AG04450 (cell line): ENCODE measurements at regions not wholly inside any gene's neighbourhood (a gene's known extent, or its start where the extent isn't known, plus 50 kb on each side); places are given as distances from the start of the nearest gene placed in this dataset.

ENCODE experiments used
- CTCF ChIA-PET: fragments of 300-600, 350-600 bp; formaldehyde crosslinking; extraction: SDS; loops from one replicate; lab custom pipeline; 2022; ENCODE audit warnings: antibody characterized with exemption, inconsistent platforms; lab: Charles Lee
- POLR2A ChIA-PET: fragments of 350-600 bp; formaldehyde crosslinking; extraction: SDS; loops from one replicate; lab custom pipeline; 2021; ENCODE audit warnings: antibody characterized with exemption, inconsistent platforms; lab: Yijun Ruan, JAX
- DNase-seq: peaks from one replicate; pipeline ENCODE4 v3.0.0-alpha.2; 2011; ENCODE audit warnings: low read depth, low spot score
- H3K27ac ChIP-seq: one replicate; pipeline ENCODE4 v1.5.1; 2012; ENCODE audit warnings: low read depth, low read length, control low read depth
- H3K27me3 ChIP-seq: one replicate; pipeline ENCODE4 v1.6.0; 2012; ENCODE audit warnings: low read length; ENCODE audit not compliant: control insufficient read depth, insufficient read depth
- H3K4me3 ChIP-seq: 2 replicates; pipeline ENCODE4 v1.5.1; 2011; ENCODE audit warnings: mild to moderate bottlenecking, low read depth, low read length, control low read depth
- H3K9me3 ChIP-seq: 2 replicates; pipeline ENCODE4 v1.5.1; 2012; ENCODE audit warnings: low read length; ENCODE audit not compliant: control insufficient read depth, insufficient read depth
- CTCF ChIP-seq: IDR thresholded peaks from 2 replicates; pipeline ENCODE4 v1.5.1; 2011; ENCODE audit warnings: low read depth, low read length, control low read depth, inconsistent platforms

DNA sequence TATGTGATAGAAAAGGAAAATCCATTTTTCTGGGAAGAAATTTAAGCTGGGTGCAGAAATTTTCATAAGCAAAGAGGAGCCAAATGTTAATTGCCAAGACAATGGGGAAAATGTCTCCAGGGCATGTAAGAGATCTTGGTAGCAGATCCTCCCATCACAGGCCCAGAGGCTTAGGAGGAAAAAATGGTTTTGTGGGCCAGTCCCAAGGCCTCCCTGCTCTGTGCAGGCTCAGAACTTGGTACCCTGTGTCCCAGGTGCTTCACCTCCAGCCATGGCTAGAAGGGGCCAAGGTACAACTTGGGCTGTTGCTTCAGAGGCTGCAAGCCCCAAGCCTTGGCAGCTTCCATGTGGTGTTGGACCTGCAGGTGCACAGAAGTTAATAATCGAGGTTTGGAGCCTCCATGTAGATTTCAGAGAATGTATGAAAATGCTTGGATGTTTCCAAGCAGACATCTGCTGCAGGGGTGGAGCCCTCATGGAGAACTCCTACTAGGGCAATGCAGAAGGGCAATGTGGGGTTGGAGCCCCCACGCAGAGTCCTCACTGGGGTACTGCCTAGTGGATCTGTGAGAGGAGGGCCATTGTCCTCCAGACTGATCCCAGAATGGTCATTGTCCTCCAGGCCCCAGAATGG, 77.7 kb upstream of the ATP2B1 start:
- Histone ChIP-seq H3K27ac (no peak overlapping the region), H3K9me3 (peaks cover 8% of the 10 kb centered on the region; the same call in 1 of the 2 replicates), H3K4me3 (no peak overlapping the region), H3K27me3 (no peaks in the 10 kb centered on the region)
- DNase-seq: no peak
- ChIA-PET POLR2A (no interaction called here), CTCF (no interaction called here)
- no peak for TF ChIP-seq CTCF

GRCh38 chr12:89783359-89784060, 74.9 kb upstream of the ATP2B1 start:
- CTCF ChIA-PET: interaction anchor here (0.7 to 1.6 kb wide), 5 partner anchors 12 to 240 kb away, joined by 3 to 5 read pairs (median 3); partner anchors contain the start of gene ATP2B1
- DNase-seq: no peak
- TF ChIP-seq CTCF: no peak
- Histone ChIP-seq H3K4me3 (no peak overlapping the region), H3K27me3 (no peaks in the 10 kb centered on the region), H3K9me3 (peaks cover 8% of the 10 kb centered on the region; the same call in 1 of the 2 replicates), H3K27ac (peak overlapping the region; percentile 53)
- POLR2A ChIA-PET: interaction anchor here (2.1 kb wide), 1 partner anchor 74 kb away, joined by 14 read pairs; the partner anchor contains the start of gene ATP2B1

- no peak for DNase-seq
- no peak overlapping the region for H3K4me3 ChIP-seq
- ChIA-PET POLR2A (interaction anchor here (2.1 kb wide), 1 partner anchor 73 kb away, joined by 14 read pairs; the partner anchor contains the start of gene ATP2B1), CTCF (interaction anchor here (0.7 to 1.6 kb wide), 4 partner anchors 16 to 239 kb away, joined by 3 to 5 read pairs (median 4); partner anchors contain the start of gene ATP2B1)
- H3K27ac ChIP-seq: no peak overlapping the region
- no peak for TF ChIP-seq CTCF
- H3K27me3 ChIP-seq: no peaks in the 10 kb centered on the region
- peaks cover 8% of the 10 kb centered on the region; the same call in 1 of the 2 replicates for H3K9me3 ChIP-seq
Measured at GRCh38 chr12:89782807-89783206, 74.2 kb upstream of the ATP2B1 start.

GRCh38 chr12:89781946-89782550, 73.4 kb upstream of the ATP2B1 start:
- no peak for TF ChIP-seq CTCF
- Histone ChIP-seq H3K9me3 (peaks cover 8% of the 10 kb centered on the region; the same call in 1 of the 2 replicates), H3K4me3 (no peak overlapping the region), H3K27ac (no peak overlapping the region), H3K27me3 (no peaks in the 10 kb centered on the region)
- no peak for DNase-seq
- ChIA-PET POLR2A (interaction anchor here (2.1 kb wide), 1 partner anchor 73 kb away, joined by 14 read pairs; the partner anchor contains the start of gene ATP2B1), CTCF (interaction anchor here (1.3 to 1.5 kb wide), 2 partner anchors 73 to 249 kb away, joined by 3 to 4 read pairs; partner anchors contain the start of gene ATP2B1)
